C4-2B (cell line): ENCODE measurements at regions not wholly inside any gene's neighbourhood (a gene's known extent, or its start where the extent isn't known, plus 50 kb on each side); places are given as distances from the start of the nearest gene placed in this dataset.
A peak's percentile ranks its signal among the peaks of the same experiment; 100 is the strongest.

Experiments used
- H3K27ac ChIP-seq: fragments of 450-650 bp; 2 replicates; pipeline ENCODE4 v1.5.1; 2017
- CTCF ChIP-seq: fragments of 450-650 bp; conservative IDR thresholded peaks from 2 replicates; pipeline ENCODE4 v1.5.1; 2017; ENCODE audit warnings: mild to moderate bottlenecking
- ZFX ChIP-seq: fragments of 450-650 bp; IDR thresholded peaks from 2 replicates; pipeline ENCODE4 v1.6.1; 2017

DNA sequence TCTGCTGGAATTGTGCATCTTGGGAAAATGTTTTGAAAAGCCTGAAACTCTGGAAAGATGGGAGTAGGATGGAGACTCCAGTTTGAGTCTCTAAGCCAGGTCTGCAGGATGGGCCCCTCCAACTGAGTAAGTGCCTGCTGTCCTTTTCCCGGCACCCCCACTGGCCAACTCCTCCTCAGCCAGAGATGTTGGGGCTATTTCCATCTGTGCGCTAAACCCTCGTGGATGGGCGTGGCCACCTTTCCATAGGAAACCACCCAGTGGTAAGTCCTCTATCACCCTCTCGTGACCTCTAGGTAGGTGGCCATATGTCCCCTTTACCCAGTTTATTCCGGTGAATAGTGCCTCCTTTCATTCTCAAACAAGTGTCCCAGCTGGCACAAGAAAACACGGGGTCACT is 250.9 kb downstream of the TOMM20 start:
- H3K27ac ChIP-seq = peak overlapping the region; percentile 89
- TF ChIP-seq ZFX (no peak), CTCF (no peak)

DNA sequence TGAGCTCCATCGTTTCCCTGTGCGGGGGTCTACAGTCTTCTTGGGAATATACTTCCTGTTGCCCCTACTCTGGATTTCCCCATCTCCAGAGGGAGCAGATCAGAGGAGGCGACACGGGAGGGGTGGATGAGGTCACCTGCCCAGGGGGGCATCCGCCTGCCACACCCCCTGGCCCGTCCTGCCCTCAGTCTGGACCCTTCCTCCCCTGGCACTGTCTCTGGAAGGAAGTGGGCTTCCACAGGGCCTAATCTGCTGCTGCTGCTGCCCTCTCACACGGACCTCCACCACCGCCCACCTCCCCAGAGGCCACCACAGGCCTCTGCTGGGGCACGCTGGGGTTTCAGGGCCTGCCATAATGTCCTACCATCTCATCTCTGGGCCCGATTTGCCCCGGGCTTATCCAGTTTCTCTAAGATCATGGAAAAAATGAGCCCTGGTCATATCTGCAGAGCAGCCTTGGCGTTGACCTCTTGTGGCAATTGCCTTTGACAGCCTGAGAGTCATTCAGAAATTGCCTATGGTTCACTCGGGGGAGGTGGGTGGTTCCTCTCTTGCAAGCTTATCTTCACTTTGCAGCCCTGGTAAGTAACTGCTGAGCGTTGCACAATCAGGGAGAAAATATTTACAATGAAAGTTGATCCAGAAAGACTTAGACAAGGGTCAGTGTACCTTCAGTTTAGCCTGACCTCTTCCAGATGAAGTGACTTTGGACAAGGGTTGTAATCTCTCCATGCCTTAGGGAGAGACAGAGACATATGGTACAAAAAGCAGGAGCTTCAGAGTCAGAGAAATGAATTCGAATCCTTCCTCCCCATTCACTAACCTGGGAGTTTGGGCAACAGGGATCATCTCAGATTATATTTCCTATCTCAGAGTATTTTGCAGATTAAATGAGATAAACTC is 252.4 kb downstream of the TOMM20 start:
- peak overlapping the region; percentile 89 for H3K27ac ChIP-seq
- no peak for TF ChIP-seq CTCF
- TF ChIP-seq ZFX = 0 out of 2 replicates have a peak, but pooled peaks have one; percentile 20

- peak overlapping the region; percentile 89 for H3K27ac ChIP-seq
- TF ChIP-seq ZFX (0 out of 2 replicates have a peak, but pooled peaks have one; percentile 6), CTCF (no peak)
These were observed 253.2 kb downstream of the TOMM20 start for GRCh38 chr1:234875328-234875952.

DNA sequence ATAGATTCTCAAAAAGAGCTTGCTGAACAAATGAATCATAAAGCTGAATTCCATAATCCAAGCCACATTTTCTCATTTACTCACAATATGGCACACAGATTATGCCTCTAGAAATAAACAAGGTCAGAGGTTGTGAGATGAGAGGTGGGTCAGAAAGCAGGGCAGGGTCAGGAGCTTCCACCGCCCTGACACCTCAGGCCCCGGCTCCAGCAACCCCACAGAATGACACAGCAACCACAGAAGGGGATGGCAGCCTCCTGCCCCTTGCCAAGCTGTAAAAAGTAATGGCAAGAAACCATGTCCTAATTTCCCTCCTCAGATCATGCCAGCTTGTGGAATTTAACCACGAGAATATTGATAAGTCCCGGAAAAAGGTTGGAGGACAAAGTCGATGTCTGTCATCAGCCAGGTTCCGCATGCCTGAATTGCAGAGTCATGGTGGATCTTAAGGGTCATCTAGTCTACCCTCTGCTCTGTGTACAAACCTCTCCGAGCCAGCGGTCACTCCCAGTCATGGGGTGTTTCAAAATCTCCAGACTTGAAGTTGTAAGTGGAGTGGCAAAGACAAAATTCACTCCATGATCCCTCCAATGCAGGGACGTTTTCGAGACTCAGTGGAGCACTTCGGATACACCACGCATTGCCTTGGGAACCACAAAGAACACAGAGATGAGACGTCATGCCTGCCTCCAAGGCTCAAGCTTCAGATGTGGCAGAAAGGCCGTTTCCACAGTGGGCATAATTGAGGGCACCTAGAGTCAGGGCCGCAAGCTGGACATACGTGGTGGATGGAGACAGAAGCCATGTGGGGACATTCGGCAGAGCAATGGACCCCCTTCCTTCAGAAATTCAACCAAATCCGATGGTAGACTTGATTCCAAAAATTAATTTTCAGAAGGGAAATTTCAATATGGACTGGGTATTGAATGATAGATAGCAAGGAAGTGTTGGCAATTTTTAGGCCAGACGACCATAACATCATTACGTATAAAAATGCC is 254.0 kb downstream of the TOMM20 start:
- H3K27ac ChIP-seq = peak overlapping the region; percentile 89
- TF ChIP-seq ZFX = no peak
- no peak for TF ChIP-seq CTCF

DNA sequence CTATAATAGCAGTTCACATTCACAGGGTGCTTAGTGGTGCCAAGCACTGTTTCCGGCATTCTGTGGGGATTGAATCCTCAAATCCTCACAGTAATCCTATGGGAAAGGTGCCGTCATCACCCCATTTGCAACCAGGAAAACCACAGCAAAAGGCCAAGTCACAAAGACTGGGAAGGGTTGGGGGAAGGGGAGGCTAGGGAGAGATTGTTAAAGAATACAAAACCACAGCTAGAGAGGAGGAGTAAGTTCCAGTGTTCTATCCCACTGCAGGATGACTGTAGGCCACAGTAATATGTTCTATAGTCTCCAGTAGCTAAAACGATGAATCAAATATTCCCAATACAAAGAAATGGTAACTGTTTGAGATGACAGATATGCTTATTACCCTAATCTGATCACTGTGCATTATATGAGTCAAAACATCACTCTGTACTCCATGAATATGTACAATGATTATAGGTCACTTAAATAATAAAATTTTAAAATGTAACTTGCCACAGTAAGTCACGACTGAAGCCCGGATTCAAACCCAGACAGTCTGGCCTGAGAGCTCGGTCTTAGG is 256.8 kb downstream of the TOMM20 start:
- no peak overlapping the region for H3K27ac ChIP-seq
- TF ChIP-seq ZFX (no peak), CTCF (no peak)

DNA sequence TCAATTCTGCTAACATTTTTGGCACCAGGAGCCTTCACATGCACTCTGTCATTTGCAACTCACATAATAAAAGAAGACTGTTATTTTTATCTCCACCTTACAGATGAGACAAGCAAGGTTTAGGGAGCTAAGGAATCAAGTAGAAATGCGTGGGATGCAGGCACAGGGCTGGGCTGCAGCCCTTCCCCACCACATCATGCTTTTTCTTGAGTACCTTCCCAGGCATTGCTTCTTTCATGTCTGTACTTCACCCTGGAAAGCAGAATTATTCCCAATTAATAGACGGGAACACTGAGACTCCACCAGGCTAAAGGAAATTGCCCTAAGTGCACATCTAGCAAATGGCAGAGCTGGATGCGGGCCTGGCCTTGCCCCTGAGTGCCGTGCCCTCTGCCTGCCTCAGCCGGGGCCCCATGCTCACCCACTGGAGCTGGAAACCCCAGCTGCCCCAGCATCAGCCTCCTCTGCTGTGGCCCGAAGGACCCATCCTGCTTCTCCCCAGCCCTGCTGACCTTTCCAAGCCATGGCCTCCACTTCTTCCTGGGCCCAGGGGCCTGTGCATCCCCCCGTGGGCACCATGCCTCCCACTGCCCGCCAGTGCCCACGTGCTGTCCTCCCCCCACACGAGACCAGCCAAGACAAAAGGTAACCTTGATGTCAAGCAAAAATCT is 257.5 kb downstream of the TOMM20 start:
- no peak overlapping the region for H3K27ac ChIP-seq
- no peak for TF ChIP-seq CTCF
- no peak for TF ChIP-seq ZFX
